ENCODE measurements at regions not wholly inside any gene's neighbourhood (a gene's known extent, or its start where the extent isn't known, plus 50 kb on each side); places are given as distances from the start of the nearest gene placed in this dataset.
A peak's percentile ranks its signal among the peaks of the same experiment; 100 is the strongest.
"Not testable (repeated sequence)": the region's sequence is repeated elsewhere in the genome, so short reads cannot be mapped to it uniquely, and the experiment has no call there.

GRCh38 chr9:96157675-96158074, 144.3 kb downstream of the HSD17B3 start:
- DNase-seq, result no peak

GRCh38 chr9:96156171-96156974, 145.6 kb downstream of the HSD17B3 start:
- peak in 15 of 58 donors; percentile 7 to 73 (median 23) for DNase-seq

GRCh38 chr9:96154081-96154480, 147.9 kb downstream of the HSD17B3 start:
- DNase-seq, result no peak

- DNase-seq, result no peak
These were observed 149.4 kb downstream of the HSD17B3 start for GRCh38 chr9:96152550-96152949.

GRCh38 chr9:96150324-96151227, 151.4 kb downstream of the HSD17B3 start:
- DNase-seq, result no peak

- no peak for DNase-seq
These were observed 152.3 kb downstream of the HSD17B3 start for GRCh38 chr9:96149533-96150280.

- peak in 1 of 58 donors; percentile 46 for DNase-seq
These were observed 153.1 kb downstream of the HSD17B3 start for GRCh38 chr9:96148634-96149532.

GRCh38 chr9:96147029-96147428, 154.9 kb downstream of the HSD17B3 start:
- DNase-seq, result not testable (repeated sequence)

GRCh38 chr9:96141666-96142065, 160.3 kb downstream of the HSD17B3 start:
- no peak for DNase-seq

GRCh38 chr9:96141128-96141474, 160.9 kb downstream of the HSD17B3 start:
- no peak for DNase-seq

GRCh38 chr9:96140296-96141127, 161.5 kb downstream of the HSD17B3 start:
- DNase-seq, result peak in 13 of 58 donors; percentile 10 to 57 (median 28)

- DNase-seq, result peak in 40 of 58 donors; percentile 7 to 76 (median 42)
These were observed 162.2 kb downstream of the HSD17B3 start for GRCh38 chr9:96139592-96140295.

- DNase-seq, result no peak
These were observed 163.4 kb downstream of the HSD17B3 start for GRCh38 chr9:96138616-96139015.

- peak in 1 of 58 donors; percentile 62 for DNase-seq
These were observed 164.1 kb downstream of the HSD17B3 start for GRCh38 chr9:96137671-96138429.

GRCh38 chr9:96136992-96137670, 164.8 kb downstream of the HSD17B3 start:
- DNase-seq, result peak in 44 of 58 donors; percentile 4 to 82 (median 44)

GRCh38 chr9:96135753-96136290, 166.2 kb downstream of the HSD17B3 start:
- DNase-seq, result no peak

All from anterior cingulate cortex (tissue), 58 donors.